Mesenchymal stem cell (in vitro differentiated cells and primary cell): ENCODE measurements at regions not wholly inside any gene's neighbourhood (a gene's known extent, or its start where the extent isn't known, plus 50 kb on each side); places are given as distances from the start of the nearest gene placed in this dataset.

ENCODE experiments used
- DNase-seq: peaks from one replicate; pipeline ENCODE4 v3.0.0-alpha.2; 2013
- H2AFZ ChIP-seq: one replicate; pipeline ENCODE4 v1.6.1; 2013; ENCODE audit warnings: low read depth, mild to moderate bottlenecking, control low read depth, inconsistent platforms, low read length, moderate library complexity
- H2AK5ac ChIP-seq: 2 replicates; pipeline ENCODE4 v1.6.1; 2013; ENCODE audit warnings: low read length, moderate library complexity, mild to moderate bottlenecking, inconsistent platforms; ENCODE audit not compliant: severe bottlenecking
- H2BK120ac ChIP-seq: one replicate; pipeline ENCODE4 v1.6.1; 2013; ENCODE audit warnings: low read depth, mild to moderate bottlenecking, inconsistent platforms, low read length, moderate library complexity
- H2BK12ac ChIP-seq, 2 experiments: one replicate each; pipeline ENCODE4 v1.6.1; 2013; ENCODE audit warnings: inconsistent platforms in 2 of 2, low read length in 2 of 2, mild to moderate bottlenecking in 2 of 2, moderate library complexity in 2 of 2, control low read depth in 1 of 2
- H2BK15ac ChIP-seq: one replicate; pipeline ENCODE4 v1.6.1; 2013; ENCODE audit warnings: mild to moderate bottlenecking, low read depth, inconsistent platforms; ENCODE audit not compliant: poor library complexity, severe bottlenecking
- H2BK5ac ChIP-seq: 2 replicates; pipeline ENCODE4 v1.6.1; 2013; ENCODE audit warnings: low read depth, mild to moderate bottlenecking, low read length, control low read depth, inconsistent platforms; ENCODE audit not compliant: poor library complexity, severe bottlenecking
- H3K14ac ChIP-seq, 2 experiments: one replicate each; pipeline ENCODE4 v1.6.1; 2013; ENCODE audit warnings: inconsistent platforms in 2 of 2, low read length in 2 of 2, control low read depth in 1 of 2, mild to moderate bottlenecking in 1 of 2, moderate library complexity in 1 of 2
- H3K18ac ChIP-seq, 2 experiments: one replicate each; pipeline ENCODE4 v1.6.1; 2013; ENCODE audit warnings: inconsistent platforms in 2 of 2, low read length in 2 of 2, control low read depth in 1 of 2, low read depth in 1 of 2, mild to moderate bottlenecking in 1 of 2
- H3K23ac ChIP-seq, 2 experiments: one replicate each; pipeline ENCODE4 v1.6.1; 2013; ENCODE audit warnings: inconsistent platforms in 2 of 2, low read length in 2 of 2, mild to moderate bottlenecking in 2 of 2, moderate library complexity in 2 of 2, control low read depth in 1 of 2
- H3K27ac ChIP-seq: 2 replicates; pipeline ENCODE4 v1.5.1; 2013; ENCODE audit warnings: mild to moderate bottlenecking, moderate library complexity, low read length, control low read depth, inconsistent platforms; ENCODE audit not compliant: poor library complexity, severe bottlenecking
- H3K27me3 ChIP-seq, 2 experiments: 2 replicates each; pipeline versions ENCODE4 v1.6.1 to v1.7.0; 2013; ENCODE audit warnings: low read length in 2 of 2, mild to moderate bottlenecking in 2 of 2, moderate library complexity in 2 of 2, control low read depth in 1 of 2, inconsistent platforms in 1 of 2; ENCODE audit not compliant: control insufficient read depth in 1 of 2, insufficient read depth in 1 of 2
- H3K36me3 ChIP-seq, 2 experiments: 2 replicates each; pipeline versions ENCODE4 v1.6.1 to v1.7.0; 2013; ENCODE audit warnings: low read length in 2 of 2, control low read depth in 1 of 2, inconsistent platforms in 1 of 2, low read depth in 1 of 2, mild to moderate bottlenecking in 1 of 2; ENCODE audit not compliant: insufficient read depth in 2 of 2, control insufficient read depth in 1 of 2
- H3K4ac ChIP-seq, 2 experiments: one replicate each; pipeline ENCODE4 v1.6.1; 2013; ENCODE audit warnings: inconsistent platforms in 2 of 2, low read length in 2 of 2, mild to moderate bottlenecking in 2 of 2, moderate library complexity in 2 of 2, control low read depth in 1 of 2, low read depth in 1 of 2
- H3K4me1 ChIP-seq: 2 replicates; pipeline ENCODE4 v1.6.1; 2013; ENCODE audit warnings: low read depth, low read length, control low read depth; ENCODE audit not compliant: control insufficient read depth, insufficient read depth
- H3K4me2 ChIP-seq: 2 replicates; pipeline ENCODE4 v1.6.1; 2013; ENCODE audit warnings: low read length, mild to moderate bottlenecking, inconsistent platforms; ENCODE audit not compliant: poor library complexity, severe bottlenecking
- H3K4me3 ChIP-seq, 2 experiments: 2 replicates each; pipeline versions ENCODE4 v1.5.1 to v1.7.0; 2013; ENCODE audit warnings: low read length in 2 of 2, mild to moderate bottlenecking in 2 of 2, control low read depth in 1 of 2, low read depth in 1 of 2; ENCODE audit not compliant: insufficient read depth in 1 of 2
- H3K79me1 ChIP-seq: replicated peaks from 2 replicates; pipeline ENCODE4 v1.6.1; 2013; ENCODE audit warnings: mild to moderate bottlenecking, control low read depth, low read length, inconsistent platforms; ENCODE audit not compliant: poor library complexity, severe bottlenecking
- H3K9ac ChIP-seq: 2 replicates; pipeline ENCODE4 v1.7.0; 2013; ENCODE audit warnings: mild to moderate bottlenecking, low read length, moderate library complexity
- H3K9me3 ChIP-seq: 2 replicates; pipeline ENCODE4 v1.7.0; 2013; ENCODE audit warnings: mild to moderate bottlenecking, low read length; ENCODE audit not compliant: control insufficient read depth
- H4K8ac ChIP-seq: one replicate; pipeline ENCODE4 v1.6.1; 2013; ENCODE audit warnings: inconsistent platforms, mild to moderate bottlenecking, low read length, moderate library complexity
- H4K91ac ChIP-seq: one replicate; pipeline ENCODE4 v1.6.1; 2013; ENCODE audit warnings: mild to moderate bottlenecking, low read length, inconsistent platforms
- WGBS: methylation state at CpG from one replicate; pipeline ENCODE4 v1.1.7; 2013; ENCODE audit warnings: mixed read lengths; 5-methylcytosine and 5-hydroxymethylcytosine counted together

GRCh38 chr16:27679899-27680298 lies 130.0 kb downstream of the KATNIP start:
- Histone ChIP-seq H2AFZ (no peak overlapping the region), H3K23ac (no peak overlapping the region), H3K18ac (no peak overlapping the region), H3K36me3 (peaks cover 42 to 52% of the 10 kb centered on the region in 2 experiments), H3K9ac (no peak overlapping the region), H2AK5ac (peak overlapping the region; percentile 2), H3K27me3 (no peaks in the 10 kb centered on the region), H2BK15ac (no peak overlapping the region), H3K4me1 (peaks cover 14% of the 10 kb centered on the region), H3K4me2 (no peak overlapping the region), H3K79me1 (peaks cover 8% of the 10 kb centered on the region), H2BK5ac (no peak overlapping the region), H2BK120ac (no peak overlapping the region), H4K91ac (no peak overlapping the region), H3K9me3 (no peaks in the 10 kb centered on the region), H3K4ac (no peak overlapping the region), H3K14ac (no peak overlapping the region), H3K27ac (no peak overlapping the region), H4K8ac (no peak overlapping the region), H2BK12ac (no peak overlapping the region), H3K4me3 (no peak overlapping the region)
- WGBS: 93% methylated on average over 7 of the region's 7 CpGs
- DNase-seq: no peak

GRCh38 chr16:27681681-27682080 lies 131.7 kb downstream of the KATNIP start:
- no peaks in the 10 kb centered on the region for H3K27me3 ChIP-seq
- H3K4ac ChIP-seq: no peak overlapping the region
- H3K4me2 ChIP-seq: no peak overlapping the region
- no peak overlapping the region for H3K14ac ChIP-seq
- no peak overlapping the region for H2BK120ac ChIP-seq
- no peak overlapping the region for H2BK12ac ChIP-seq
- H3K9me3 ChIP-seq: no peaks in the 10 kb centered on the region
- no peak overlapping the region for H3K18ac ChIP-seq
- H3K79me1 ChIP-seq: peaks cover 8% of the 10 kb centered on the region
- H3K9ac ChIP-seq: no peak overlapping the region
- H3K27ac ChIP-seq: no peak overlapping the region
- peaks cover 11% of the 10 kb centered on the region for H3K4me1 ChIP-seq
- no peak overlapping the region for H3K23ac ChIP-seq
- H3K4me3 ChIP-seq: no peak overlapping the region
- H2BK15ac ChIP-seq: no peak overlapping the region
- WGBS: 100% methylated on average over 4 of the region's 5 CpGs
- no peak overlapping the region for H2AK5ac ChIP-seq
- H4K91ac ChIP-seq: no peak overlapping the region
- H3K36me3 ChIP-seq: peaks cover 42 to 52% of the 10 kb centered on the region in 2 experiments
- H4K8ac ChIP-seq: no peak overlapping the region
- H2BK5ac ChIP-seq: no peak overlapping the region
- no peak overlapping the region for H2AFZ ChIP-seq
- no peak for DNase-seq

- no peaks in the 10 kb centered on the region for H3K27me3 ChIP-seq
- H2BK12ac ChIP-seq: no peak overlapping the region
- no peak for DNase-seq
- peaks cover 7% of the 10 kb centered on the region for H3K79me1 ChIP-seq
- H3K27ac ChIP-seq: no peak overlapping the region
- no peak overlapping the region for H3K4me3 ChIP-seq
- H3K4me2 ChIP-seq: no peak overlapping the region
- no peak overlapping the region for H2BK15ac ChIP-seq
- 100% methylated on average over 1 of the region's 2 CpGs for WGBS
- no peak overlapping the region for H4K8ac ChIP-seq
- no peak overlapping the region for H3K23ac ChIP-seq
- H2BK120ac ChIP-seq: no peak overlapping the region
- no peaks in the 10 kb centered on the region for H3K9me3 ChIP-seq
- H3K36me3 ChIP-seq: peaks cover 36 to 40% of the 10 kb centered on the region in 2 experiments
- no peak overlapping the region for H2AK5ac ChIP-seq
- peaks cover 3% of the 10 kb centered on the region for H3K4me1 ChIP-seq
- H4K91ac ChIP-seq: no peak overlapping the region
- no peak overlapping the region for H3K4ac ChIP-seq
- H3K14ac ChIP-seq: no peak overlapping the region
- H3K9ac ChIP-seq: no peak overlapping the region
- no peak overlapping the region for H3K18ac ChIP-seq
- no peak overlapping the region for H2AFZ ChIP-seq
- no peak overlapping the region for H2BK5ac ChIP-seq
Observed at GRCh38 chr16:27684047-27684446, 134.1 kb downstream of the KATNIP start.

- no peak overlapping the region for H4K8ac ChIP-seq
- H3K9ac ChIP-seq: no peak overlapping the region
- H3K27me3 ChIP-seq: no peaks in the 10 kb centered on the region
- peaks cover 1% of the 10 kb centered on the region for H3K4me1 ChIP-seq
- WGBS: no CpG with 5 or more reads among the region's 1 CpG
- H4K91ac ChIP-seq: no peak overlapping the region
- no peaks in the 10 kb centered on the region for H3K79me1 ChIP-seq
- H2BK12ac ChIP-seq: no peak overlapping the region
- H3K4ac ChIP-seq: no peak overlapping the region
- no peak overlapping the region for H3K23ac ChIP-seq
- peak; percentile 66 for DNase-seq
- H3K27ac ChIP-seq: no peak overlapping the region
- no peak overlapping the region for H2BK15ac ChIP-seq
- no peak overlapping the region for H3K18ac ChIP-seq
- no peak overlapping the region for H2BK5ac ChIP-seq
- no peaks in the 10 kb centered on the region for H3K9me3 ChIP-seq
- H3K36me3 ChIP-seq: peaks cover 26 to 29% of the 10 kb centered on the region in 2 experiments
- no peak overlapping the region for H2BK120ac ChIP-seq
- no peak overlapping the region for H2AFZ ChIP-seq
- no peak overlapping the region for H3K14ac ChIP-seq
- no peak overlapping the region for H2AK5ac ChIP-seq
- no peak overlapping the region for H3K4me3 ChIP-seq
- H3K4me2 ChIP-seq: no peak overlapping the region
Observed at GRCh38 chr16:27685807-27686206, 135.9 kb downstream of the KATNIP start.
